SU-DHL-6 (cell line): ENCODE measurements at regions not wholly inside any gene's neighbourhood (a gene's known extent, or its start where the extent isn't known, plus 50 kb on each side); places are given as distances from the start of the nearest gene placed in this dataset.

Experiments used
- H2AFZ ChIP-seq: fragments of 200-600 bp; sonication (generic); 2 replicates; pipeline ENCODE4 v1.6.1; 2014; ENCODE audit warnings: low read depth, mild to moderate bottlenecking, moderate library complexity, mixed read lengths, antibody characterized with exemption, low read length; ENCODE audit not compliant: severe bottlenecking
- H3F3A ChIP-seq: fragments of 200-600 bp; shearing (Covaris generic); 2 replicates; pipeline ENCODE4 v1.6.0; 2016; ENCODE audit warnings: antibody characterized with exemption, mild to moderate bottlenecking; ENCODE audit not compliant: insufficient read depth
- H3K27ac ChIP-seq: fragments of 200-600 bp; sonication (generic); 2 replicates; pipeline ENCODE4 v1.5.1; 2016; ENCODE audit warnings: low read depth, mild to moderate bottlenecking, low read length, moderate library complexity, mixed read lengths
- H3K27me3 ChIP-seq: fragments of 200-600 bp; sonication (generic), shearing (Covaris generic); 2 replicates; pipeline ENCODE4 v1.6.0; 2014; ENCODE audit warnings: mild to moderate bottlenecking, low read length
- H3K36me3 ChIP-seq: fragments of 200-600 bp; sonication (generic); 2 replicates; pipeline ENCODE4 v1.6.1; 2014; ENCODE audit warnings: mild to moderate bottlenecking, low read length, mixed read lengths
- H3K4me2 ChIP-seq: fragments of 300-600, 200-600 bp; shearing (Covaris generic), sonication (generic); 2 replicates; pipeline ENCODE4 v1.6.0; 2014; ENCODE audit warnings: low read length, low read depth, mild to moderate bottlenecking; ENCODE audit not compliant: poor library complexity, severe bottlenecking
- H3K4me3 ChIP-seq: fragments of 200-600 bp; sonication (generic); 2 replicates; pipeline ENCODE4 v1.5.1; 2014; ENCODE audit warnings: antibody characterized with exemption, low read length, mild to moderate bottlenecking, mixed read lengths; ENCODE audit not compliant: insufficient read depth, poor library complexity, severe bottlenecking
- H3K79me2 ChIP-seq: fragments of 200-600 bp; sonication (generic); 2 replicates; pipeline ENCODE4 v1.6.1; 2014; ENCODE audit warnings: mild to moderate bottlenecking, low read length, moderate library complexity; ENCODE audit not compliant: insufficient read depth
- H3K9ac ChIP-seq: fragments of 200-600 bp; sonication (generic); 2 replicates; pipeline ENCODE4 v1.7.0; 2014; ENCODE audit warnings: mild to moderate bottlenecking, low read length
- H3K9me2 ChIP-seq: fragments of 200-600 bp; sonication (generic); replicated peaks from 2 replicates; pipeline ENCODE4 v1.6.1; 2014; ENCODE audit warnings: low read length; ENCODE audit not compliant: insufficient read depth
- H3K9me3 ChIP-seq: fragments of 200-600 bp; sonication (generic); 2 replicates; pipeline ENCODE4 v1.6.1; 2014; ENCODE audit warnings: low read length, mixed read lengths; ENCODE audit not compliant: insufficient read depth
- H4K20me1 ChIP-seq: fragments of 200-600 bp; sonication (generic); 2 replicates; pipeline ENCODE4 v1.6.1; 2014; ENCODE audit warnings: low read depth, mild to moderate bottlenecking, antibody characterized with exemption, low read length, moderate library complexity, mixed read lengths
- CTCF ChIP-seq: fragments of 200-600 bp; sonication (generic); IDR thresholded peaks from one replicate; pipeline ENCODE4 v1.5.1; 2017; ENCODE audit warnings: antibody characterized with exemption, mild to moderate bottlenecking, low read length, moderate library complexity; ENCODE audit not compliant: insufficient read depth, poor library complexity, severe bottlenecking
- EZH2phosphoT487 ChIP-seq: fragments of 200-600 bp; sonication (generic), shearing (Covaris generic); conservative IDR thresholded peaks from 2 replicates; pipeline ENCODE4 v1.6.1; 2018; ENCODE audit warnings: mild to moderate bottlenecking, antibody characterized with exemption, low read length, moderate library complexity, mixed read lengths

GRCh38 chr14:30333934-30334333, 225.0 kb upstream of the G2E3 start:
- no peaks in the 10 kb centered on the region for H3F3A ChIP-seq
- H2AFZ ChIP-seq, result no peak overlapping the region
- no peaks in the 10 kb centered on the region for H4K20me1 ChIP-seq
- H3K9me3 ChIP-seq, result no peaks in the 10 kb centered on the region
- H3K9ac ChIP-seq, result no peak overlapping the region
- H3K36me3 ChIP-seq, result no peaks in the 10 kb centered on the region
- no peaks in the 10 kb centered on the region for H3K79me2 ChIP-seq
- H3K4me2 ChIP-seq, result no peak overlapping the region
- H3K9me2 ChIP-seq, result no peaks in the 10 kb centered on the region
- no peaks in the 10 kb centered on the region for H3K27me3 ChIP-seq
- H3K4me3 ChIP-seq, result no peak overlapping the region
- TF ChIP-seq EZH2phosphoT487, result no peak
- no peak for TF ChIP-seq CTCF
- no peak overlapping the region for H3K27ac ChIP-seq

- TF ChIP-seq CTCF, result no peak
- TF ChIP-seq EZH2phosphoT487, result no peak
- Histone ChIP-seq H3K79me2 (no peaks in the 10 kb centered on the region), H4K20me1 (no peaks in the 10 kb centered on the region), H2AFZ (no peak overlapping the region), H3K9me3 (no peaks in the 10 kb centered on the region), H3K27ac (no peak overlapping the region), H3K4me3 (no peak overlapping the region), H3K9ac (no peak overlapping the region), H3K4me2 (no peak overlapping the region), H3K27me3 (no peaks in the 10 kb centered on the region), H3K36me3 (no peaks in the 10 kb centered on the region), H3F3A (no peaks in the 10 kb centered on the region), H3K9me2 (no peaks in the 10 kb centered on the region)
Observed at GRCh38 chr14:30337456-30337855, 221.5 kb upstream of the G2E3 start.

GRCh38 chr14:30339311-30339901, 219.6 kb upstream of the G2E3 start:
- Histone ChIP-seq H3K4me3 (no peak overlapping the region), H3K9me2 (no peaks in the 10 kb centered on the region), H3F3A (no peaks in the 10 kb centered on the region), H3K4me2 (no peak overlapping the region), H3K27ac (no peak overlapping the region), H3K36me3 (no peaks in the 10 kb centered on the region), H3K9ac (no peak overlapping the region), H3K27me3 (no peaks in the 10 kb centered on the region), H3K9me3 (no peaks in the 10 kb centered on the region), H2AFZ (no peak overlapping the region), H3K79me2 (no peaks in the 10 kb centered on the region), H4K20me1 (no peaks in the 10 kb centered on the region)
- TF ChIP-seq EZH2phosphoT487, result no peak

- no peaks in the 10 kb centered on the region for H4K20me1 ChIP-seq
- no peaks in the 10 kb centered on the region for H3K9me2 ChIP-seq
- TF ChIP-seq EZH2phosphoT487 (no peak), CTCF (no peak)
- H3K4me3 ChIP-seq, result no peak overlapping the region
- no peak overlapping the region for H2AFZ ChIP-seq
- no peak overlapping the region for H3K4me2 ChIP-seq
- no peaks in the 10 kb centered on the region for H3K36me3 ChIP-seq
- no peaks in the 10 kb centered on the region for H3K9me3 ChIP-seq
- no peak overlapping the region for H3K9ac ChIP-seq
- H3K27me3 ChIP-seq, result no peaks in the 10 kb centered on the region
- no peaks in the 10 kb centered on the region for H3F3A ChIP-seq
- no peak overlapping the region for H3K27ac ChIP-seq
- no peaks in the 10 kb centered on the region for H3K79me2 ChIP-seq
Observed at GRCh38 chr14:30340495-30340894, 218.5 kb upstream of the G2E3 start.
